ENCODE measurements at regions not wholly inside any gene's neighbourhood (a gene's known extent, or its start where the extent isn't known, plus 50 kb on each side); places are given as distances from the start of the nearest gene placed in this dataset.

GRCh38 chr7:16357474-16357873, 63.9 kb downstream of the CRPPA start:
- H4K8ac ChIP-seq (ENCODE audit: low read depth in 2 of 2, low read length in 2 of 2), result no peak overlapping the region
- H3K4me2 ChIP-seq (ENCODE audit: low read depth, low read length), result no peak overlapping the region
- no TSS peak for BruUV-seq (replicated peaks)
- H3K4ac ChIP-seq (ENCODE audit: low read depth, low read length), result no peak overlapping the region
- ATAC-seq (ENCODE audit: low read depth) (no peak), DNase-seq (no peak)
- CTCF ChIA-PET, result no interaction called here
- TF ChIP-seq CTCF (conservative IDR thresholded peaks at IDR 0.05; ENCODE audit: low read depth, low read length) (no peak), ELK1 (IDR thresholded peaks at IDR 0.05; ENCODE audit: borderline replicate concordance, low read depth, low read length) (no peak), RFX5 (IDR thresholded peaks at IDR 0.05; ENCODE audit: low read depth, low read length) (no peak), MXI1 (IDR thresholded peaks at IDR 0.05; ENCODE audit: borderline replicate concordance, low read depth, low read length) (no peak), MAFK (IDR thresholded peaks at IDR 0.05; ENCODE audit: low read depth, low read length) (no peak), RAD21 (IDR thresholded peaks at IDR 0.05; ENCODE audit: low read length) (no peak), NFE2L2 (IDR thresholded peaks at IDR 0.05; ENCODE audit: low read depth, low read length) (no peak), CEBPB (IDR thresholded peaks at IDR 0.05; ENCODE audit: low read depth, low read length) (no peak), CHD1 (IDR thresholded peaks at IDR 0.05; ENCODE audit: low read depth, low read length) (no peak), FOS (IDR thresholded peaks at IDR 0.05; ENCODE audit: low read depth, low read length) (no peak), BHLHE40 (IDR thresholded peaks at IDR 0.05; ENCODE audit: low read depth, low read length) (no peak), SMC3 (IDR thresholded peaks at IDR 0.05; ENCODE audit: low read depth, low read length) (no peak), RCOR1 (IDR thresholded peaks at IDR 0.05; ENCODE audit: insufficient replicate concordance, low read length) (no peak), POLR2A (IDR thresholded peaks at IDR 0.05; ENCODE audit: low read depth, low read length) (no peak), USF2 (IDR thresholded peaks at IDR 0.05; ENCODE audit: low read depth, low read length) (no peak), MAZ (IDR thresholded peaks at IDR 0.05; ENCODE audit: borderline replicate concordance, low read depth, low read length) (no peak)
- no peaks in the 10 kb centered on the region for H4K20me1 ChIP-seq (ENCODE audit: insufficient read depth, low read length)
- H2BK15ac ChIP-seq (ENCODE audit: low read depth, low read length), result no peak overlapping the region
- no peak overlapping the region for H4K91ac ChIP-seq (ENCODE audit: insufficient read depth, low read depth, low read length)
- H3K9me3 ChIP-seq (ENCODE audit: control insufficient read depth, insufficient read depth, low read length), result no peaks in the 10 kb centered on the region
- no peak overlapping the region for H2AK5ac ChIP-seq (ENCODE audit: low read depth, low read length)
- H2AFZ ChIP-seq (replicated peaks; ENCODE audit: low read length, poor library complexity), result no peak overlapping the region
- no peak overlapping the region for H2AK9ac ChIP-seq (replicated peaks; ENCODE audit: low read depth, low read length, poor library complexity)
- no peak overlapping the region for H3K56ac ChIP-seq (ENCODE audit: extremely low read depth, insufficient read depth, low read length)
- no CpG with 5 or more reads among the region's 5 CpGs for WGBS, 2 experiments (ENCODE audit: extremely low coverage in 2 of 2, insufficient read length in 1 of 2)
- no peak overlapping the region for H4K5ac ChIP-seq (ENCODE audit: low read depth, low read length)
- intact Hi-C loops (cut with micrococcal nuclease), result loop anchor here (5.0 kb wide), 1 partner anchor 1500 kb away; no protein-coding TSS in a partner anchor
- no peak overlapping the region for H3K18ac ChIP-seq (ENCODE audit: low read depth, low read length)
- no peak overlapping the region for H3K14ac ChIP-seq (replicated peaks; ENCODE audit: low read depth, low read length)
- no peaks in the 10 kb centered on the region for H3K9me1 ChIP-seq (ENCODE audit: insufficient read depth, low read length)
- H3K27me3 ChIP-seq (ENCODE audit: control insufficient read depth, insufficient read depth, low read length), result no peaks in the 10 kb centered on the region
- H3K4me1 ChIP-seq (ENCODE audit: control insufficient read depth, insufficient read depth, low read length), result no peaks in the 10 kb centered on the region
- no peak overlapping the region for H2BK20ac ChIP-seq (ENCODE audit: low read depth, low read length)
- H3K4me3 ChIP-seq (ENCODE audit: insufficient read depth, low read depth, low read length), result no peak overlapping the region
- dilution Hi-C loops (cut with HindIII; ENCODE audit: low sequenced_read_pairs, unreplicated experiment), result no loop called here
- POLR2A ChIA-PET (ENCODE audit: unreplicated experiment), result no interaction called here
- H3K36me3 ChIP-seq (ENCODE audit: control insufficient read depth, insufficient read depth, low read length), result no peaks in the 10 kb centered on the region
- in situ Hi-C loops (cut with MboI; ENCODE audit: low sequenced_read_pairs), result no loop called here
- H3K27ac ChIP-seq (ENCODE audit: insufficient read depth, low read length), result no peak overlapping the region
- no peak overlapping the region for H2BK5ac ChIP-seq (ENCODE audit: low read depth, low read length, poor library complexity, severe bottlenecking)
- no peak overlapping the region for H3K23ac ChIP-seq (ENCODE audit: low read depth, low read length)
- no peak overlapping the region for H3K9ac ChIP-seq (ENCODE audit: low read depth, low read length)
- H2BK120ac ChIP-seq (ENCODE audit: low read depth, low read length), result no peak overlapping the region
- H3K79me1 ChIP-seq (ENCODE audit: low read depth in 1 of 2, low read length in 2 of 2), result no peaks in the 10 kb centered on the region
